SK-N-SH (cell line): ENCODE measurements at regions not wholly inside any gene's neighbourhood (a gene's known extent, or its start where the extent isn't known, plus 50 kb on each side); places are given as distances from the start of the nearest gene placed in this dataset.

Experiments used
- RCOR1 ChIP-seq: fragments of 150-350 bp; IDR thresholded peaks from 2 replicates; pipeline ENCODE4 v1.6.1; 2017; ENCODE audit warnings: antibody characterized with exemption, low read length
- SIN3A ChIP-seq: IDR thresholded peaks from 2 replicates; pipeline ENCODE4 v1.6.1; 2012; ENCODE audit warnings: low read depth, mild to moderate bottlenecking, low read length, moderate library complexity, borderline replicate concordance

- TF ChIP-seq RCOR1 (no peak), SIN3A (no peak)
These were observed 74.9 kb downstream of the TNFAIP3 start for GRCh38 chr6:137941995-137942394.
